PC-3 (cell line): ENCODE measurements at regions not wholly inside any gene's neighbourhood (a gene's known extent, or its start where the extent isn't known, plus 50 kb on each side); places are given as distances from the start of the nearest gene placed in this dataset.

ENCODE experiments used
- EZH2phosphoT487 ChIP-seq: fragments of 300-600 bp; sonication (generic); IDR thresholded peaks from 2 replicates; pipeline ENCODE4 v1.6.1; 2018; ENCODE audit warnings: mild to moderate bottlenecking, antibody characterized with exemption, low read length, borderline replicate concordance
- TF ChIP-seq, protein P1 (sequence below): fragments of 300-600 bp; sonication (generic); conservative IDR thresholded peaks from 2 replicates; pipeline ENCODE4 v1.5.1; 2017; ENCODE audit warnings: antibody characterized with exemption, low read depth, mild to moderate bottlenecking, low read length

DNA sequence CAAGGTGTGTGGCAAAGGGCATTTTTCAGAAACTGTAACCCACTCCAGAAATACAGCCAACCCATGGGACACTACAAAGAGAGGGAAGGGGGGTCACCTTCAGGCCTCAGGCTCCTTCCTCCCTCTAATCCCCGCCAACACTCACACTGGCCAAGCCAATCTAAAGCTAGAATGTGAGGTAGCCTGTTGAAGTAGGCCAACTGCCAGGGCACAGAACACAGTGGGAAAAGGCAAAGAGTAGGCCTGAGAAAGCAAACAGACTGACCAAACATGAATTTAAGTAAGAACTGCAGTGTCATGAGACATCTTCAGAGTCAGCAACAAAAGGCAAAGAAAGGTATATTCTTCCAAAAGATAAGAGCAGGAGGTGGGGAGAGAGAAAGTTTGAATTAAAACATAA, 289.0 kb downstream of the HNRNPD start:
- TF ChIP-seq, protein P1, sequence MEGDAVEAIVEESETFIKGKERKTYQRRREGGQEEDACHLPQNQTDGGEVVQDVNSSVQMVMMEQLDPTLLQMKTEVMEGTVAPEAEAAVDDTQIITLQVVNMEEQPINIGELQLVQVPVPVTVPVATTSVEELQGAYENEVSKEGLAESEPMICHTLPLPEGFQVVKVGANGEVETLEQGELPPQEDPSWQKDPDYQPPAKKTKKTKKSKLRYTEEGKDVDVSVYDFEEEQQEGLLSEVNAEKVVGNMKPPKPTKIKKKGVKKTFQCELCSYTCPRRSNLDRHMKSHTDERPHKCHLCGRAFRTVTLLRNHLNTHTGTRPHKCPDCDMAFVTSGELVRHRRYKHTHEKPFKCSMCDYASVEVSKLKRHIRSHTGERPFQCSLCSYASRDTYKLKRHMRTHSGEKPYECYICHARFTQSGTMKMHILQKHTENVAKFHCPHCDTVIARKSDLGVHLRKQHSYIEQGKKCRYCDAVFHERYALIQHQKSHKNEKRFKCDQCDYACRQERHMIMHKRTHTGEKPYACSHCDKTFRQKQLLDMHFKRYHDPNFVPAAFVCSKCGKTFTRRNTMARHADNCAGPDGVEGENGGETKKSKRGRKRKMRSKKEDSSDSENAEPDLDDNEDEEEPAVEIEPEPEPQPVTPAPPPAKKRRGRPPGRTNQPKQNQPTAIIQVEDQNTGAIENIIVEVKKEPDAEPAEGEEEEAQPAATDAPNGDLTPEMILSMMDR: no peak
- no peak for TF ChIP-seq EZH2phosphoT487
